CD14-positive monocyte (primary cell): ENCODE measurements at regions not wholly inside any gene's neighbourhood (a gene's known extent, or its start where the extent isn't known, plus 50 kb on each side); places are given as distances from the start of the nearest gene placed in this dataset.

Experiments
- DNase-seq, 3 donors: peaks; one replicate each; pipeline ENCODE4 v3.0.0-alpha.2; 2011 to 2022
- H2AFZ ChIP-seq: 2 replicates; pipeline ENCODE4 v1.6.0; 2012; ENCODE audit warnings: mild to moderate bottlenecking, low read depth, low read length, inconsistent platforms; ENCODE audit not compliant: insufficient read depth, poor library complexity, severe bottlenecking
- H3K27ac ChIP-seq, 2 donors: 1 replicate in 1 of 2; 2 replicates in 1 of 2; pipeline ENCODE4 v1.5.1; 2012 to 2013; ENCODE audit warnings: low read length in 2 of 2, control low read depth in 1 of 2, inconsistent platforms in 1 of 2, low read depth in 1 of 2, mild to moderate bottlenecking in 1 of 2
- H3K27me3 ChIP-seq, 2 donors: one replicate each; pipeline versions ENCODE4 v1.6.0 to v1.6.1; 2011 to 2013; ENCODE audit warnings: low read length in 2 of 2; ENCODE audit not compliant: control insufficient read depth in 2 of 2, insufficient read depth in 2 of 2
- H3K36me3 ChIP-seq, 2 donors: replicated peaks in 1 of 2; 1 replicate in 1 of 2; 2 replicates in 1 of 2; pipeline versions ENCODE4 v1.5.1 to v1.6.1; 2012 to 2013; ENCODE audit warnings: low read length in 2 of 2, control low read depth in 1 of 2, inconsistent platforms in 1 of 2, mild to moderate bottlenecking in 1 of 2; ENCODE audit not compliant: insufficient read depth in 2 of 2, control insufficient read depth in 1 of 2
- H3K4me1 ChIP-seq, 2 donors: 1 replicate in 1 of 2; 2 replicates in 1 of 2; pipeline versions ENCODE4 v1.5.1 to v1.6.1; 2012 to 2013; ENCODE audit warnings: low read length in 2 of 2, control low read depth in 1 of 2, inconsistent platforms in 1 of 2, mild to moderate bottlenecking in 1 of 2, moderate library complexity in 1 of 2; ENCODE audit not compliant: insufficient read depth in 2 of 2, control insufficient read depth in 1 of 2
- H3K4me2 ChIP-seq: replicated peaks from 2 replicates; pipeline ENCODE3; 2012; ENCODE audit warnings: low read length, moderate library complexity, mild to moderate bottlenecking; ENCODE audit not compliant: poor library complexity, severe bottlenecking; ENCODE audit errors: extremely low read depth
- H3K4me3 ChIP-seq, 3 experiments: fragments of 200-600 bp in 1 of 3; sonication (generic) in 1 of 3; replicated peaks in 1 of 3; 1 replicate in 2 of 3; 2 replicates in 1 of 3; pipeline ENCODE4 v1.5.1; 2011 to 2013; ENCODE audit warnings: low read length in 3 of 3, mild to moderate bottlenecking in 3 of 3, control low read depth in 2 of 3, low read depth in 2 of 3, inconsistent platforms in 1 of 3, moderate library complexity in 1 of 3
- H3K79me2 ChIP-seq: 2 replicates; pipeline ENCODE4 v1.6.0; 2012; ENCODE audit warnings: mild to moderate bottlenecking, control low read depth, inconsistent platforms, low read length, moderate library complexity; ENCODE audit not compliant: insufficient read depth
- H3K9ac ChIP-seq: 2 replicates; pipeline ENCODE4 v1.6.0; 2017; ENCODE audit warnings: low read length, mild to moderate bottlenecking; ENCODE audit not compliant: insufficient read depth, poor library complexity, severe bottlenecking
- H3K9me3 ChIP-seq, 2 donors: replicated peaks in 1 of 2; 1 replicate in 1 of 2; 2 replicates in 1 of 2; pipeline versions ENCODE4 v1.5.1 to v1.6.1; 2012 to 2013; ENCODE audit warnings: low read length in 2 of 2, control low read depth in 1 of 2; ENCODE audit not compliant: control insufficient read depth in 1 of 2, insufficient read depth in 1 of 2
- H4K20me1 ChIP-seq: 2 replicates; pipeline ENCODE4 v1.6.0; 2012; ENCODE audit warnings: mild to moderate bottlenecking, low read length, control low read depth, moderate library complexity; ENCODE audit not compliant: insufficient read depth
- H3K27ac Mint-ChIP-seq, 7 donors: one replicate each; pipeline ENCODE4 v1.8.0; 2020; ENCODE audit warnings: mild to moderate bottlenecking in 7 of 7, mixed read lengths in 7 of 7, moderate library complexity in 6 of 7, inconsistent platforms in 2 of 7
- H3K27me3 Mint-ChIP-seq, 3 donors: one replicate each; pipeline ENCODE4 v1.8.0; 2021 to 2022; ENCODE audit warnings: low read depth in 3 of 3, mild to moderate bottlenecking in 3 of 3, mixed read lengths in 3 of 3, moderate library complexity in 3 of 3, inconsistent platforms in 1 of 3
- H3K36me3 Mint-ChIP-seq, 2 donors: one replicate each; pipeline ENCODE4 v1.8.0; 2020; ENCODE audit warnings: mixed read lengths in 2 of 2, inconsistent platforms in 1 of 2, mild to moderate bottlenecking in 1 of 2
- H3K4me1 Mint-ChIP-seq: one replicate; pipeline ENCODE4 v1.8.0; 2020; ENCODE audit warnings: mild to moderate bottlenecking, mixed read lengths
- H3K4me3 Mint-ChIP-seq, 2 donors: one replicate each; pipeline ENCODE4 v1.8.0; 2020; ENCODE audit warnings: mild to moderate bottlenecking in 2 of 2, mixed read lengths in 2 of 2, moderate library complexity in 1 of 2
- H3K9me3 Mint-ChIP-seq, 7 donors: one replicate each; pipeline ENCODE4 v1.8.0; 2020 to 2022; ENCODE audit warnings: mixed read lengths in 7 of 7, mild to moderate bottlenecking in 6 of 7, moderate library complexity in 6 of 7, inconsistent platforms in 2 of 7
- whole genome bisulfite sequencing: methylation state at CpG from one replicate; pipeline ENCODE4 v1.1.5; 2013; ENCODE audit warnings: missing lambda C conversion rate; ENCODE audit not compliant: insufficient coverage; 5-methylcytosine and 5-hydroxymethylcytosine counted together
- intact Hi-C, 2 donors: fragments of 100-400 bp; cut with micrococcal nuclease; formaldehyde crosslinking; loops; one replicate each; pipeline versions ENCODE4 v1.15.0 to v1.15.1; 2023
- TF ChIP-seq, protein P1 (sequence below): fragments of 200-600 bp; IDR thresholded peaks from one replicate; pipeline ENCODE4 v1.8.0; 2022; ENCODE audit warnings: antibody characterized with exemption, mild to moderate bottlenecking

- Mint-ChIP-seq H3K27ac (no peak overlapping the region), H3K36me3 (no peaks in the 10 kb centered on the region), H3K4me1 (peaks cover 3% of the 10 kb centered on the region), H3K27me3 (peaks cover 0 to 6% (median 4%) of the 10 kb centered on the region in 3 donors), H3K4me3 (no peak overlapping the region), H3K9me3 (peaks cover 0 to 3% (median 0%) of the 10 kb centered on the region in 7 donors)
- H3K36me3 ChIP-seq = no peaks in the 10 kb centered on the region
- intact Hi-C loops = no loop called here
- TF ChIP-seq, protein P1, sequence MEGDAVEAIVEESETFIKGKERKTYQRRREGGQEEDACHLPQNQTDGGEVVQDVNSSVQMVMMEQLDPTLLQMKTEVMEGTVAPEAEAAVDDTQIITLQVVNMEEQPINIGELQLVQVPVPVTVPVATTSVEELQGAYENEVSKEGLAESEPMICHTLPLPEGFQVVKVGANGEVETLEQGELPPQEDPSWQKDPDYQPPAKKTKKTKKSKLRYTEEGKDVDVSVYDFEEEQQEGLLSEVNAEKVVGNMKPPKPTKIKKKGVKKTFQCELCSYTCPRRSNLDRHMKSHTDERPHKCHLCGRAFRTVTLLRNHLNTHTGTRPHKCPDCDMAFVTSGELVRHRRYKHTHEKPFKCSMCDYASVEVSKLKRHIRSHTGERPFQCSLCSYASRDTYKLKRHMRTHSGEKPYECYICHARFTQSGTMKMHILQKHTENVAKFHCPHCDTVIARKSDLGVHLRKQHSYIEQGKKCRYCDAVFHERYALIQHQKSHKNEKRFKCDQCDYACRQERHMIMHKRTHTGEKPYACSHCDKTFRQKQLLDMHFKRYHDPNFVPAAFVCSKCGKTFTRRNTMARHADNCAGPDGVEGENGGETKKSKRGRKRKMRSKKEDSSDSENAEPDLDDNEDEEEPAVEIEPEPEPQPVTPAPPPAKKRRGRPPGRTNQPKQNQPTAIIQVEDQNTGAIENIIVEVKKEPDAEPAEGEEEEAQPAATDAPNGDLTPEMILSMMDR = no peak
- no peaks in the 10 kb centered on the region for H3K4me1 ChIP-seq
- no peak for DNase-seq
- H2AFZ ChIP-seq = no peak overlapping the region
- H3K4me3 ChIP-seq = no peak overlapping the region
- no peaks in the 10 kb centered on the region for H4K20me1 ChIP-seq
- H3K4me2 ChIP-seq = no peak overlapping the region
- H3K79me2 ChIP-seq = no peaks in the 10 kb centered on the region
- no peaks in the 10 kb centered on the region for H3K27me3 ChIP-seq
- H3K27ac ChIP-seq = no peak overlapping the region
- 83% methylated on average over 2 of the region's 5 CpGs for WGBS
- H3K9ac ChIP-seq = no peak overlapping the region
- no peaks in the 10 kb centered on the region for H3K9me3 ChIP-seq
These were observed 166.5 kb downstream of the EBLN2 start for GRCh38 chr3:73228000-73228399.

- Mint-ChIP-seq H3K4me3 (no peak overlapping the region), H3K36me3 (no peaks in the 10 kb centered on the region)
- peaks cover 0 to under 1% of the 10 kb centered on the region in 2 donors for H3K4me1 ChIP-seq
These were observed 167.0 kb downstream of the EBLN2 start for GRCh38 chr3:73228437-73228836.

More at GRCh38 chr3:73228437-73228836, 167.0 kb downstream of the EBLN2 start:
- TF ChIP-seq, protein P1 = no peak
- Mint-ChIP-seq H3K27ac (no peak overlapping the region), H3K27me3 (peaks cover 0 to 6% (median 4%) of the 10 kb centered on the region in 3 donors), H3K4me1 (peaks cover 4% of the 10 kb centered on the region), H3K9me3 (peaks cover 0 to 3% (median 0%) of the 10 kb centered on the region in 7 donors)
- H3K4me3 ChIP-seq = no peak overlapping the region
- no peak overlapping the region for H3K9ac ChIP-seq
- 86% methylated on average over 5 of the region's 5 CpGs for WGBS
- no peak overlapping the region for H3K4me2 ChIP-seq
- no peaks in the 10 kb centered on the region for H3K9me3 ChIP-seq
- H3K79me2 ChIP-seq = no peaks in the 10 kb centered on the region
- no peak overlapping the region for H2AFZ ChIP-seq
- H3K27me3 ChIP-seq = no peaks in the 10 kb centered on the region
- no peak for DNase-seq
- H3K36me3 ChIP-seq = no peaks in the 10 kb centered on the region
- no peaks in the 10 kb centered on the region for H4K20me1 ChIP-seq
- no peak overlapping the region for H3K27ac ChIP-seq
- intact Hi-C loops = no loop called here
